Liver (tissue), 8 donors: ENCODE measurements at regions not wholly inside any gene's neighbourhood (a gene's known extent, or its start where the extent isn't known, plus 50 kb on each side); places are given as distances from the start of the nearest gene placed in this dataset.

Experiments used
- DNase-seq: peaks from one replicate; pipeline ENCODE4 v3.0.0-alpha.2; 2017; ENCODE audit warnings: low spot score
- H3K27ac ChIP-seq, 2 donors: one replicate each; pipeline ENCODE4 v1.7.0; 2013; ENCODE audit warnings: inconsistent platforms in 2 of 2, low read length in 2 of 2, control low read depth in 1 of 2, low read depth in 1 of 2, mild to moderate bottlenecking in 1 of 2
- H3K27me3 ChIP-seq, 4 donors: one replicate each; pipeline versions ENCODE4 v1.6.1 to v1.7.0; 2013; ENCODE audit warnings: low read length in 3 of 4, inconsistent platforms in 1 of 4, mild to moderate bottlenecking in 1 of 4, moderate library complexity in 1 of 4; ENCODE audit not compliant: control insufficient read depth in 4 of 4, insufficient read depth in 4 of 4
- H3K36me3 ChIP-seq, 4 donors: one replicate each; pipeline versions ENCODE4 v1.6.1 to v1.7.0; 2013; ENCODE audit warnings: low read length in 3 of 4, mild to moderate bottlenecking in 3 of 4, low read depth in 1 of 4, moderate library complexity in 1 of 4; ENCODE audit not compliant: control insufficient read depth in 4 of 4, insufficient read depth in 3 of 4
- H3K4me1 ChIP-seq, 4 donors: one replicate each; pipeline versions ENCODE4 v1.6.1 to v1.7.0; 2013; ENCODE audit warnings: low read length in 3 of 4, mild to moderate bottlenecking in 3 of 4, moderate library complexity in 1 of 4; ENCODE audit not compliant: control insufficient read depth in 4 of 4, insufficient read depth in 4 of 4
- H3K4me3 ChIP-seq, 3 donors: one replicate each; pipeline versions ENCODE4 v1.6.1 to v1.7.0; 2013; ENCODE audit warnings: low read length in 3 of 3, control low read depth in 1 of 3, low read depth in 1 of 3, mild to moderate bottlenecking in 1 of 3
- H3K9ac ChIP-seq, 2 donors: one replicate each; pipeline ENCODE4 v1.7.0; 2013; ENCODE audit warnings: low read length in 2 of 2, mild to moderate bottlenecking in 2 of 2, moderate library complexity in 2 of 2, control low read depth in 1 of 2, low read depth in 1 of 2
- H3K9me3 ChIP-seq, 4 donors: one replicate each; pipeline versions ENCODE4 v1.6.1 to v1.7.0; 2013; ENCODE audit warnings: low read length in 3 of 4; ENCODE audit not compliant: control insufficient read depth in 4 of 4
- EGR1 ChIP-seq, 2 donors: IDR thresholded peaks; 2 replicates each; pipeline ENCODE4 v1.6.1; 2016 to 2018; ENCODE audit warnings: antibody characterized with exemption in 2 of 2, low read depth in 2 of 2
- FOXA1 ChIP-seq: IDR thresholded peaks from 2 replicates; pipeline ENCODE4 v1.6.1; 2016; ENCODE audit warnings: antibody characterized with exemption
- HNF4A ChIP-seq, 2 donors: conservative IDR thresholded peaks; 2 replicates each; pipeline ENCODE4 v1.6.1; 2016; ENCODE audit warnings: antibody characterized with exemption in 2 of 2, mild to moderate bottlenecking in 2 of 2
- HNF4G ChIP-seq: IDR thresholded peaks from 2 replicates; pipeline ENCODE4 v1.6.1; 2016; ENCODE audit warnings: antibody characterized with exemption
- NR2F2 ChIP-seq: IDR thresholded peaks from 2 replicates; pipeline ENCODE4 v1.6.1; 2016; ENCODE audit warnings: antibody characterized with exemption
- RAD21 ChIP-seq, 2 donors: IDR thresholded peaks; 2 replicates each; pipeline ENCODE4 v1.6.1; 2016; ENCODE audit warnings: antibody characterized with exemption in 2 of 2, mild to moderate bottlenecking in 2 of 2
- RXRA ChIP-seq, 2 donors: IDR thresholded peaks; 2 replicates each; pipeline ENCODE4 v1.6.1; 2017 to 2018; ENCODE audit warnings: antibody characterized with exemption in 2 of 2, mild to moderate bottlenecking in 1 of 2
- SP1 ChIP-seq: IDR thresholded peaks from 2 replicates; pipeline ENCODE4 v1.6.1; 2018; ENCODE audit warnings: antibody characterized with exemption, mild to moderate bottlenecking
- TAF1 ChIP-seq: conservative IDR thresholded peaks from 2 replicates; pipeline ENCODE4 v1.6.1; 2016; ENCODE audit warnings: antibody characterized with exemption, mild to moderate bottlenecking
- YY1 ChIP-seq: IDR thresholded peaks from 2 replicates; pipeline ENCODE4 v1.6.1; 2016; ENCODE audit warnings: antibody characterized with exemption, mild to moderate bottlenecking
- WGBS: extraction: QIAGEN DNeasy Blood & Tissue Kit; methylation state at CpG from one replicate; pipeline ENCODE4 v1.1.7; 2013; 5-methylcytosine and 5-hydroxymethylcytosine counted together
- TF ChIP-seq, protein P1 (sequence below): IDR thresholded peaks from 2 replicates; pipeline ENCODE4 v1.6.1; 2016; ENCODE audit warnings: antibody characterized with exemption, mild to moderate bottlenecking
- TF ChIP-seq, protein P2 (sequence below): fragments of 150-350 bp; IDR thresholded peaks from 2 replicates; pipeline ENCODE4 v1.5.1; 2017; ENCODE audit warnings: improper control_type of control experiment, low read depth, low read length; ENCODE audit not compliant: missing input control
- TF ChIP-seq, protein P3 (sequence below): IDR thresholded peaks from 2 replicates; pipeline ENCODE4 v1.6.1; 2016; ENCODE audit warnings: antibody characterized with exemption
- TF ChIP-seq, protein P4 (sequence below): IDR thresholded peaks from 2 replicates; pipeline ENCODE4 v1.6.1; 2016; ENCODE audit warnings: antibody characterized with exemption
- donor health status: healthy.
- donor health status: healthy.
- donor health status: healthy.
- donor health status: healthy.
- donor health status: healthy.

DNA sequence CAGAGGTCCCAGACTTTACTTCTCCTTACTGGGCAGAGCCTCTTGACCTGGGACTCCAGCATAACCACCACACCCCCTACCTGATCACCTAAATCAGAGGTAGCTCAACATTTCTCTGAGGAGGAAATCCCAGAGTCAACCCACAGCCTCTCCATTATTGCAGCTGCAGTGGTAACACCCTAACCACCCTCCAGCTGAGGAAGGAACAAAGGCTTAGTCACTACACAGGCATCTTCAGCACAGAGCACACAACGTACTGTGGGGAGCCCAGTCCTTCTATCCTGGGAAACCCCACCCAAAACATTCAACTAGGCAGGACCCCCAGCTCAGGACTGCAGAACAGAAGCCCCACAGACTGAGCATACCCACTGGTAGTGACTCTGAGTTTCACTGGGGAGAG lies 824.7 kb upstream of the SLITRK5 start:
- TF ChIP-seq TAF1: no peak
- TF ChIP-seq SP1: no peak
- TF ChIP-seq, protein P1, sequence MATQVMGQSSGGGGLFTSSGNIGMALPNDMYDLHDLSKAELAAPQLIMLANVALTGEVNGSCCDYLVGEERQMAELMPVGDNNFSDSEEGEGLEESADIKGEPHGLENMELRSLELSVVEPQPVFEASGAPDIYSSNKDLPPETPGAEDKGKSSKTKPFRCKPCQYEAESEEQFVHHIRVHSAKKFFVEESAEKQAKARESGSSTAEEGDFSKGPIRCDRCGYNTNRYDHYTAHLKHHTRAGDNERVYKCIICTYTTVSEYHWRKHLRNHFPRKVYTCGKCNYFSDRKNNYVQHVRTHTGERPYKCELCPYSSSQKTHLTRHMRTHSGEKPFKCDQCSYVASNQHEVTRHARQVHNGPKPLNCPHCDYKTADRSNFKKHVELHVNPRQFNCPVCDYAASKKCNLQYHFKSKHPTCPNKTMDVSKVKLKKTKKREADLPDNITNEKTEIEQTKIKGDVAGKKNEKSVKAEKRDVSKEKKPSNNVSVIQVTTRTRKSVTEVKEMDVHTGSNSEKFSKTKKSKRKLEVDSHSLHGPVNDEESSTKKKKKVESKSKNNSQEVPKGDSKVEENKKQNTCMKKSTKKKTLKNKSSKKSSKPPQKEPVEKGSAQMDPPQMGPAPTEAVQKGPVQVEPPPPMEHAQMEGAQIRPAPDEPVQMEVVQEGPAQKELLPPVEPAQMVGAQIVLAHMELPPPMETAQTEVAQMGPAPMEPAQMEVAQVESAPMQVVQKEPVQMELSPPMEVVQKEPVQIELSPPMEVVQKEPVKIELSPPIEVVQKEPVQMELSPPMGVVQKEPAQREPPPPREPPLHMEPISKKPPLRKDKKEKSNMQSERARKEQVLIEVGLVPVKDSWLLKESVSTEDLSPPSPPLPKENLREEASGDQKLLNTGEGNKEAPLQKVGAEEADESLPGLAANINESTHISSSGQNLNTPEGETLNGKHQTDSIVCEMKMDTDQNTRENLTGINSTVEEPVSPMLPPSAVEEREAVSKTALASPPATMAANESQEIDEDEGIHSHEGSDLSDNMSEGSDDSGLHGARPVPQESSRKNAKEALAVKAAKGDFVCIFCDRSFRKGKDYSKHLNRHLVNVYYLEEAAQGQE: no peak
- no peak for TF ChIP-seq NR2F2
- TF ChIP-seq EGR1 (IDR thresholded peaks at IDR 0.05; ENCODE audit: low read depth in 2 of 2): no peak
- TF ChIP-seq RAD21 (IDR thresholded peaks at IDR 0.05): no peak
- no peak for TF ChIP-seq FOXA1
- TF ChIP-seq, protein P2, sequence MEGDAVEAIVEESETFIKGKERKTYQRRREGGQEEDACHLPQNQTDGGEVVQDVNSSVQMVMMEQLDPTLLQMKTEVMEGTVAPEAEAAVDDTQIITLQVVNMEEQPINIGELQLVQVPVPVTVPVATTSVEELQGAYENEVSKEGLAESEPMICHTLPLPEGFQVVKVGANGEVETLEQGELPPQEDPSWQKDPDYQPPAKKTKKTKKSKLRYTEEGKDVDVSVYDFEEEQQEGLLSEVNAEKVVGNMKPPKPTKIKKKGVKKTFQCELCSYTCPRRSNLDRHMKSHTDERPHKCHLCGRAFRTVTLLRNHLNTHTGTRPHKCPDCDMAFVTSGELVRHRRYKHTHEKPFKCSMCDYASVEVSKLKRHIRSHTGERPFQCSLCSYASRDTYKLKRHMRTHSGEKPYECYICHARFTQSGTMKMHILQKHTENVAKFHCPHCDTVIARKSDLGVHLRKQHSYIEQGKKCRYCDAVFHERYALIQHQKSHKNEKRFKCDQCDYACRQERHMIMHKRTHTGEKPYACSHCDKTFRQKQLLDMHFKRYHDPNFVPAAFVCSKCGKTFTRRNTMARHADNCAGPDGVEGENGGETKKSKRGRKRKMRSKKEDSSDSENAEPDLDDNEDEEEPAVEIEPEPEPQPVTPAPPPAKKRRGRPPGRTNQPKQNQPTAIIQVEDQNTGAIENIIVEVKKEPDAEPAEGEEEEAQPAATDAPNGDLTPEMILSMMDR: no peak
- no peak for TF ChIP-seq HNF4G
- TF ChIP-seq YY1: no peak
- TF ChIP-seq HNF4A (conservative IDR thresholded peaks at IDR 0.05): no peak
- Histone ChIP-seq H3K9ac (no peak overlapping the region), H3K36me3 (no peaks in the 10 kb centered on the region), H3K4me1 (no peaks in the 10 kb centered on the region), H3K27ac (no peak overlapping the region), H3K9me3 (no peaks in the 10 kb centered on the region), H3K27me3 (no peaks in the 10 kb centered on the region), H3K4me3 (no peak overlapping the region)
- WGBS: 70% methylated on average over 1 of the region's 1 CpG
- no peak for DNase-seq

DNA sequence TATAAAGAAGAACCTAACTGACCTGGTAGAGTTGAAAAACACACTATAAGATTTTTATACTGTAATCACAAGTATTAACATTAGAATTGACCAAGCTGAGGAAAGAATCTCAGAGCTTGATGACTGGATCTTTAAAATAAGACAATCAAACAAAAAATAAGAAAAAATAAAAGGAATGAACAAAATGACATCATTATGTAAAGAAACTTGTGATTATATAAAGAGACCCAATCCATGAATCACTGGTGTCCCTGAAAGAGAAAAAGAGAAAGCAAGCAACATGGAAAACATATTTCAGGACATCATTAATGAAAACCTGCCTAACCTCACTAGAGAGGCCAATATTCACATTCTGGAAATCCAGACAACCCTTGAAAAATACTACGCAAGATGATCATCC lies 822.5 kb upstream of the SLITRK5 start:
- H3K9me3 ChIP-seq: no peaks in the 10 kb centered on the region
- no peak overlapping the region for H3K4me3 ChIP-seq

More for the DNA sequence above, 822.5 kb upstream of the SLITRK5 start:
- Histone ChIP-seq H3K27ac (no peak overlapping the region), H3K36me3 (no peaks in the 10 kb centered on the region), H3K27me3 (no peaks in the 10 kb centered on the region), H3K4me1 (no peaks in the 10 kb centered on the region), H3K9ac (no peak overlapping the region)
- TF ChIP-seq YY1 (no peak), NR2F2 (no peak), RXRA (IDR thresholded peaks at IDR 0.05) (no peak), SP1 (no peak), TAF1 (no peak), EGR1 (IDR thresholded peaks at IDR 0.05; ENCODE audit: low read depth in 2 of 2) (no peak), RAD21 (IDR thresholded peaks at IDR 0.05) (no peak), HNF4G (no peak)
- TF ChIP-seq, protein P3, sequence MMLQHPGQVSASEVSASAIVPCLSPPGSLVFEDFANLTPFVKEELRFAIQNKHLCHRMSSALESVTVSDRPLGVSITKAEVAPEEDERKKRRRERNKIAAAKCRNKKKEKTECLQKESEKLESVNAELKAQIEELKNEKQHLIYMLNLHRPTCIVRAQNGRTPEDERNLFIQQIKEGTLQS: no peak
- TF ChIP-seq, protein P4, sequence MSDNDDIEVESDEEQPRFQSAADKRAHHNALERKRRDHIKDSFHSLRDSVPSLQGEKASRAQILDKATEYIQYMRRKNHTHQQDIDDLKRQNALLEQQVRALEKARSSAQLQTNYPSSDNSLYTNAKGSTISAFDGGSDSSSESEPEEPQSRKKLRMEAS: no peak
- TF ChIP-seq, protein P2: no peak
- TF ChIP-seq, protein P1: no peak
- WGBS: 92% methylated on average over 1 of the region's 1 CpG
- DNase-seq: no peak
